ENCODE measurements at regions not wholly inside any gene's neighbourhood (a gene's known extent, or its start where the extent isn't known, plus 50 kb on each side); places are given as distances from the start of the nearest gene placed in this dataset.

- dilution Hi-C loops (cut with HindIII; ENCODE audit: low sequenced_read_pairs, unreplicated experiment) (no loop called here), in situ Hi-C loops (cut with MboI; ENCODE audit: low sequenced_read_pairs) (no loop called here)
Measured at GRCh38 chr13:63092456-63092855, 1676.8 kb upstream of the PCDH20 start.

More at GRCh38 chr13:63092456-63092855, 1676.8 kb upstream of the PCDH20 start:
- no peak overlapping the region for H4K5ac ChIP-seq (ENCODE audit: low read depth, low read length)
- ATAC-seq (ENCODE audit: low read depth) (no peak), DNase-seq (peak; percentile 53)
- no peak overlapping the region for H3K14ac ChIP-seq (replicated peaks; ENCODE audit: low read depth, low read length)
- H3K9ac ChIP-seq (ENCODE audit: low read depth, low read length), result no peak overlapping the region
- no peak overlapping the region for H3K4ac ChIP-seq (ENCODE audit: low read depth, low read length)
- ChIA-PET POLR2A (ENCODE audit: unreplicated experiment) (no interaction called here), CTCF (interaction anchor here (0.6 kb wide), 1 partner anchor 1059 kb away, joined by 4 read pairs; no protein-coding TSS in a partner anchor)
- no peak overlapping the region for H3K4me3 ChIP-seq (ENCODE audit: insufficient read depth, low read depth, low read length)
- H2BK5ac ChIP-seq (ENCODE audit: low read depth, low read length, poor library complexity, severe bottlenecking), result no peak overlapping the region
- no TSS peak for BruUV-seq (replicated peaks)
- H2AFZ ChIP-seq (replicated peaks; ENCODE audit: low read length, poor library complexity), result no peak overlapping the region
- H4K8ac ChIP-seq (ENCODE audit: low read depth in 2 of 2, low read length in 2 of 2), result no peak overlapping the region
- H3K23ac ChIP-seq (ENCODE audit: low read depth, low read length), result no peak overlapping the region
- no peak overlapping the region for H3K27ac ChIP-seq (ENCODE audit: insufficient read depth, low read length)
- H2AK5ac ChIP-seq (ENCODE audit: low read depth, low read length), result no peak overlapping the region
- intact Hi-C loops (cut with micrococcal nuclease), result no loop called here
- H4K91ac ChIP-seq (ENCODE audit: insufficient read depth, low read depth, low read length), result no peak overlapping the region
- no peak overlapping the region for H2BK120ac ChIP-seq (ENCODE audit: low read depth, low read length)
- no peaks in the 10 kb centered on the region for H3K79me1 ChIP-seq (ENCODE audit: low read depth in 1 of 2, low read length in 2 of 2)
- no peaks in the 10 kb centered on the region for H3K27me3 ChIP-seq (ENCODE audit: control insufficient read depth, insufficient read depth, low read length)
- no peaks in the 10 kb centered on the region for H3K36me3 ChIP-seq (ENCODE audit: control insufficient read depth, insufficient read depth, low read length)
- H4K20me1 ChIP-seq (ENCODE audit: insufficient read depth, low read length), result no peaks in the 10 kb centered on the region
- H3K18ac ChIP-seq (ENCODE audit: low read depth, low read length), result no peak overlapping the region
- H3K4me1 ChIP-seq (ENCODE audit: control insufficient read depth, insufficient read depth, low read length), result 0 out of 2 replicates have a peak, but pooled peaks cover 2% of the 10 kb centered on the region
- no peak overlapping the region for H3K56ac ChIP-seq (ENCODE audit: extremely low read depth, insufficient read depth, low read length)
- no peaks in the 10 kb centered on the region for H3K9me3 ChIP-seq (ENCODE audit: control insufficient read depth, insufficient read depth, low read length)
- no CpG with 5 or more reads among the region's 1 CpG for WGBS, 2 experiments (ENCODE audit: extremely low coverage in 2 of 2, insufficient read length in 1 of 2)
- H3K9me1 ChIP-seq (ENCODE audit: insufficient read depth, low read length), result no peaks in the 10 kb centered on the region
- no peak for TF ChIP-seq MXI1 (IDR thresholded peaks at IDR 0.05; ENCODE audit: borderline replicate concordance, low read depth, low read length)
- no peak for TF ChIP-seq SMC3 (IDR thresholded peaks at IDR 0.05; ENCODE audit: low read depth, low read length)
- no peak for TF ChIP-seq FOS (IDR thresholded peaks at IDR 0.05; ENCODE audit: low read depth, low read length)
- no peak for TF ChIP-seq CEBPB (IDR thresholded peaks at IDR 0.05; ENCODE audit: low read depth, low read length)
- no peak for TF ChIP-seq BHLHE40 (IDR thresholded peaks at IDR 0.05; ENCODE audit: low read depth, low read length)
- TF ChIP-seq NFE2L2 (IDR thresholded peaks at IDR 0.05; ENCODE audit: low read depth, low read length), result no peak
- no peak for TF ChIP-seq MAFK (IDR thresholded peaks at IDR 0.05; ENCODE audit: low read depth, low read length)
- TF ChIP-seq RAD21 (IDR thresholded peaks at IDR 0.05; ENCODE audit: low read length), result no peak
- no peak for TF ChIP-seq POLR2A (IDR thresholded peaks at IDR 0.05; ENCODE audit: low read depth, low read length)
- no peak for TF ChIP-seq RFX5 (IDR thresholded peaks at IDR 0.05; ENCODE audit: low read depth, low read length)
- no peak for TF ChIP-seq CHD1 (IDR thresholded peaks at IDR 0.05; ENCODE audit: low read depth, low read length)
- TF ChIP-seq USF2 (IDR thresholded peaks at IDR 0.05; ENCODE audit: low read depth, low read length), result no peak
- TF ChIP-seq RCOR1 (IDR thresholded peaks at IDR 0.05; ENCODE audit: insufficient replicate concordance, low read length), result no peak
- no peak for TF ChIP-seq CTCF (conservative IDR thresholded peaks at IDR 0.05; ENCODE audit: low read depth, low read length)
- no peak for TF ChIP-seq ELK1 (IDR thresholded peaks at IDR 0.05; ENCODE audit: borderline replicate concordance, low read depth, low read length)
- no peak for TF ChIP-seq MAZ (IDR thresholded peaks at IDR 0.05; ENCODE audit: borderline replicate concordance, low read depth, low read length)
- H2BK20ac ChIP-seq (ENCODE audit: low read depth, low read length), result no peak overlapping the region
- peak overlapping the region; percentile 69; the same call in 1 of the 2 replicates for H3K4me2 ChIP-seq (ENCODE audit: low read depth, low read length)
- H2BK15ac ChIP-seq (ENCODE audit: low read depth, low read length), result no peak overlapping the region
- no peak overlapping the region for H2AK9ac ChIP-seq (replicated peaks; ENCODE audit: low read depth, low read length, poor library complexity)
